Astrocyte (in vitro differentiated cells and primary cell): ENCODE measurements at regions not wholly inside any gene's neighbourhood (a gene's known extent, or its start where the extent isn't known, plus 50 kb on each side); places are given as distances from the start of the nearest gene placed in this dataset.

Source experiments
- DNase-seq: peaks from one replicate; pipeline ENCODE4 v3.0.0-alpha.2; 2010; ENCODE audit warnings: low read depth
- FAIRE-seq: peaks from 2 replicates; lab custom pipeline; 2011; peaks lifted over from hg19 to GRCh38; lab: Jason Lieb, UNC
- H2AFZ ChIP-seq: 2 replicates; pipeline ENCODE4 v1.6.0; 2012; ENCODE audit warnings: low read depth, low read length, inconsistent platforms
- H3K27ac ChIP-seq: 2 replicates; pipeline ENCODE4 v1.5.1; 2011; ENCODE audit warnings: low read depth, low read length, inconsistent platforms
- H3K27me3 ChIP-seq: 2 replicates; pipeline ENCODE4 v1.6.0; 2011; ENCODE audit warnings: low read length, inconsistent platforms; ENCODE audit not compliant: insufficient read depth
- H3K36me3 ChIP-seq: 2 replicates; pipeline ENCODE4 v1.5.1; 2011; ENCODE audit warnings: low read length, inconsistent platforms; ENCODE audit not compliant: insufficient read depth
- H3K4me1 ChIP-seq: 2 replicates; pipeline ENCODE4 v1.5.1; 2011; ENCODE audit warnings: low read length, inconsistent platforms; ENCODE audit not compliant: insufficient read depth
- H3K4me2 ChIP-seq: 2 replicates; pipeline ENCODE4 v1.6.0; 2012; ENCODE audit warnings: low read length, inconsistent platforms
- H3K4me3 ChIP-seq: 2 replicates; pipeline ENCODE4 v1.5.1; 2011; ENCODE audit warnings: low read depth, mild to moderate bottlenecking, low read length, inconsistent platforms; ENCODE audit not compliant: insufficient read depth
- H3K79me2 ChIP-seq: 2 replicates; pipeline ENCODE4 v1.6.0; 2012; ENCODE audit warnings: mild to moderate bottlenecking, low read length, inconsistent platforms; ENCODE audit not compliant: insufficient read depth
- H3K9ac ChIP-seq: 2 replicates; pipeline ENCODE4 v1.6.0; 2012; ENCODE audit warnings: mild to moderate bottlenecking, low read length, inconsistent platforms
- H3K9me3 ChIP-seq: 2 replicates; pipeline ENCODE4 v1.5.1; 2012; ENCODE audit warnings: low read depth, mild to moderate bottlenecking, low read length, inconsistent platforms; ENCODE audit not compliant: insufficient read depth
- H4K20me1 ChIP-seq: 2 replicates; pipeline ENCODE4 v1.6.0; 2012; ENCODE audit warnings: low read length, inconsistent platforms; ENCODE audit not compliant: insufficient read depth
- H3K27ac Mint-ChIP-seq: one replicate; pipeline ENCODE4 v1.8.0; 2021; ENCODE audit warnings: mild to moderate bottlenecking, mixed read lengths; ENCODE audit not compliant: unreplicated experiment
- H3K27me3 Mint-ChIP-seq: one replicate; pipeline ENCODE4 v1.8.0; 2021; ENCODE audit warnings: low read depth, mixed read lengths; ENCODE audit not compliant: unreplicated experiment
- H3K36me3 Mint-ChIP-seq: one replicate; pipeline ENCODE4 v1.8.0; 2021; ENCODE audit warnings: low read depth, mixed read lengths; ENCODE audit not compliant: unreplicated experiment
- H3K4me1 Mint-ChIP-seq: one replicate; pipeline ENCODE4 v1.8.0; 2021; ENCODE audit warnings: low read depth, mixed read lengths; ENCODE audit not compliant: unreplicated experiment
- H3K4me3 Mint-ChIP-seq: one replicate; pipeline ENCODE4 v1.8.0; 2021; ENCODE audit warnings: mild to moderate bottlenecking, moderate library complexity, mixed read lengths; ENCODE audit not compliant: unreplicated experiment
- H3K9me3 Mint-ChIP-seq: one replicate; pipeline ENCODE4 v1.8.0; 2021; ENCODE audit warnings: mild to moderate bottlenecking, mixed read lengths; ENCODE audit not compliant: unreplicated experiment
- CTCF ChIP-seq: IDR thresholded peaks from 2 replicates; pipeline ENCODE4 v1.5.1; 2011; ENCODE audit warnings: low read depth, mild to moderate bottlenecking, inconsistent platforms, low read length, moderate library complexity; ENCODE audit not compliant: insufficient read depth
- EZH2 ChIP-seq: IDR thresholded peaks from 2 replicates; pipeline ENCODE4 v1.6.1; 2012; ENCODE audit warnings: mild to moderate bottlenecking, low read length, inconsistent platforms; ENCODE audit not compliant: insufficient read depth

GRCh38 chr1:25148673-25149300 is 83.5 kb downstream of the SYF2 start:
- FAIRE-seq (no peak), DNase-seq (no peak)
- H3K27ac Mint-ChIP-seq = no peak overlapping the region
- Histone ChIP-seq H3K9ac (no peak overlapping the region), H2AFZ (no peak overlapping the region), H3K9me3 (no peaks in the 10 kb centered on the region), H3K4me2 (no peak overlapping the region), H4K20me1 (no peaks in the 10 kb centered on the region), H3K4me1 (no peaks in the 10 kb centered on the region), H3K79me2 (no peaks in the 10 kb centered on the region), H3K36me3 (no peaks in the 10 kb centered on the region), H3K27ac (no peak overlapping the region), H3K27me3 (peaks cover 11% of the 10 kb centered on the region), H3K4me3 (no peak overlapping the region)
- no peak overlapping the region for H3K4me3 Mint-ChIP-seq
- peaks cover under 1% of the 10 kb centered on the region for H3K36me3 Mint-ChIP-seq
- peaks cover 8% of the 10 kb centered on the region for H3K4me1 Mint-ChIP-seq
- TF ChIP-seq CTCF = no peak
- no peak for TF ChIP-seq EZH2
- H3K9me3 Mint-ChIP-seq = peaks cover 3% of the 10 kb centered on the region
- H3K27me3 Mint-ChIP-seq = peaks cover 8% of the 10 kb centered on the region

- H2AFZ ChIP-seq = no peak overlapping the region
- H4K20me1 ChIP-seq = no peaks in the 10 kb centered on the region
- peaks cover 10% of the 10 kb centered on the region for H3K27me3 Mint-ChIP-seq
- H3K4me3 ChIP-seq = no peak overlapping the region
- H3K9me3 ChIP-seq = no peaks in the 10 kb centered on the region
- H3K4me3 Mint-ChIP-seq = no peak overlapping the region
- no peaks in the 10 kb centered on the region for H3K4me1 ChIP-seq
- H3K27ac ChIP-seq = no peak overlapping the region
- no peaks in the 10 kb centered on the region for H3K36me3 Mint-ChIP-seq
- FAIRE-seq = no peak
- H3K4me1 Mint-ChIP-seq = peaks cover 10% of the 10 kb centered on the region
- no peak for DNase-seq
- H3K36me3 ChIP-seq = no peaks in the 10 kb centered on the region
- TF ChIP-seq CTCF (no peak), EZH2 (no peak)
- H3K9me3 Mint-ChIP-seq = peaks cover 7% of the 10 kb centered on the region
- H3K9ac ChIP-seq = no peak overlapping the region
- H3K27ac Mint-ChIP-seq = no peak overlapping the region
- H3K79me2 ChIP-seq = no peaks in the 10 kb centered on the region
- H3K27me3 ChIP-seq = peaks cover 9% of the 10 kb centered on the region
- no peak overlapping the region for H3K4me2 ChIP-seq
Measured at GRCh38 chr1:25146451-25146855, 85.8 kb downstream of the SYF2 start.

- H3K36me3 Mint-ChIP-seq = no peaks in the 10 kb centered on the region
- Histone ChIP-seq H4K20me1 (no peaks in the 10 kb centered on the region), H3K4me1 (no peaks in the 10 kb centered on the region), H3K79me2 (no peaks in the 10 kb centered on the region), H3K4me3 (no peak overlapping the region), H2AFZ (no peak overlapping the region), H3K27me3 (peaks cover 10% of the 10 kb centered on the region), H3K9me3 (no peaks in the 10 kb centered on the region), H3K27ac (no peak overlapping the region), H3K36me3 (no peaks in the 10 kb centered on the region), H3K4me2 (no peak overlapping the region), H3K9ac (no peak overlapping the region)
- no peak overlapping the region for H3K4me3 Mint-ChIP-seq
- TF ChIP-seq EZH2 (no peak), CTCF (no peak)
- peaks cover 10% of the 10 kb centered on the region for H3K4me1 Mint-ChIP-seq
- peaks cover 7% of the 10 kb centered on the region for H3K9me3 Mint-ChIP-seq
- no peak overlapping the region for H3K27ac Mint-ChIP-seq
- FAIRE-seq (no peak), DNase-seq (no peak)
- H3K27me3 Mint-ChIP-seq = peaks cover 11% of the 10 kb centered on the region
Measured at GRCh38 chr1:25145775-25146393, 86.4 kb downstream of the SYF2 start.
